ENCODE measurements at regions not wholly inside any gene's neighbourhood (a gene's known extent, or its start where the extent isn't known, plus 50 kb on each side); places are given as distances from the start of the nearest gene placed in this dataset.

- H3K79me2 ChIP-seq (ENCODE audit: insufficient read depth, low read length) = no peaks in the 10 kb centered on the region
- no peak overlapping the region for H3K27ac Mint-ChIP-seq
- H3K36me3 ChIP-seq (replicated peaks in 1 of 2; ENCODE audit: control insufficient read depth in 1 of 2, insufficient read depth in 2 of 2, low read length in 2 of 2) = no peaks in the 10 kb centered on the region
- H4K20me1 ChIP-seq (ENCODE audit: insufficient read depth, low read length) = no peaks in the 10 kb centered on the region
- no peak overlapping the region for H3K27ac ChIP-seq (ENCODE audit: low read depth in 1 of 2, low read length in 2 of 2)
- H3K4me1 Mint-ChIP-seq = no peaks in the 10 kb centered on the region
- H3K27me3 ChIP-seq (ENCODE audit: control insufficient read depth in 2 of 2, insufficient read depth in 2 of 2, low read length in 2 of 2) = no peaks in the 10 kb centered on the region
- no peak overlapping the region for H3K4me2 ChIP-seq (replicated peaks; ENCODE audit: extremely low read depth, low read length, poor library complexity, severe bottlenecking)
- no peak overlapping the region for H3K4me3 Mint-ChIP-seq
- no peak overlapping the region for H3K9ac ChIP-seq (ENCODE audit: insufficient read depth, low read length, poor library complexity, severe bottlenecking)
- TF ChIP-seq CTCF (IDR thresholded peaks at IDR 0.05) = no peak
- H2AFZ ChIP-seq (ENCODE audit: insufficient read depth, low read depth, low read length, poor library complexity, severe bottlenecking) = no peak overlapping the region
- no peaks in the 10 kb centered on the region for H3K4me1 ChIP-seq (ENCODE audit: control insufficient read depth in 1 of 2, insufficient read depth in 2 of 2, low read length in 2 of 2)
- intact Hi-C loops (cut with micrococcal nuclease) = no loop called here
- peaks cover 0 to 2% of the 10 kb centered on the region in 2 donors for H3K9me3 ChIP-seq (replicated peaks in 1 of 2; ENCODE audit: control insufficient read depth in 1 of 2, insufficient read depth in 1 of 2, low read length in 2 of 2)
- WGBS (ENCODE audit: insufficient coverage) = 96% methylated on average over 9 of the region's 12 CpGs
- no peak for DNase-seq
- H3K4me3 ChIP-seq (replicated peaks in 1 of 3; ENCODE audit: low read depth in 2 of 3, low read length in 3 of 3) = no peak overlapping the region
- H3K36me3 Mint-ChIP-seq = no peaks in the 10 kb centered on the region
- H3K9me3 Mint-ChIP-seq = peaks cover 0 to 9% (median 2%) of the 10 kb centered on the region in 7 donors
- peaks cover 0 to 3% (median 1%) of the 10 kb centered on the region in 3 donors for H3K27me3 Mint-ChIP-seq (ENCODE audit: low read depth in 3 of 3)
Observed at GRCh38 chr1:5379176-5379759, 613.0 kb downstream of the NPHP4 start.

- 92% methylated on average over 2 of the region's 6 CpGs for WGBS (ENCODE audit: insufficient coverage)
- H3K27ac ChIP-seq (ENCODE audit: low read depth in 1 of 2, low read length in 2 of 2) = no peak overlapping the region
- H3K9ac ChIP-seq (ENCODE audit: insufficient read depth, low read length, poor library complexity, severe bottlenecking) = no peak overlapping the region
- H3K27ac Mint-ChIP-seq = no peak overlapping the region
- no peaks in the 10 kb centered on the region for H3K4me1 ChIP-seq (ENCODE audit: control insufficient read depth in 1 of 2, insufficient read depth in 2 of 2, low read length in 2 of 2)
- H3K4me2 ChIP-seq (replicated peaks; ENCODE audit: extremely low read depth, low read length, poor library complexity, severe bottlenecking) = no peak overlapping the region
- H2AFZ ChIP-seq (ENCODE audit: insufficient read depth, low read depth, low read length, poor library complexity, severe bottlenecking) = no peak overlapping the region
- no peaks in the 10 kb centered on the region for H3K4me1 Mint-ChIP-seq
- no peaks in the 10 kb centered on the region for H3K36me3 Mint-ChIP-seq
- H3K27me3 Mint-ChIP-seq (ENCODE audit: low read depth in 3 of 3) = peaks cover 0 to 3% (median 0%) of the 10 kb centered on the region in 3 donors
- H3K4me3 ChIP-seq (replicated peaks in 1 of 3; ENCODE audit: low read depth in 2 of 3, low read length in 3 of 3) = no peak overlapping the region
- DNase-seq = no peak
- no peaks in the 10 kb centered on the region for H3K36me3 ChIP-seq (replicated peaks in 1 of 2; ENCODE audit: control insufficient read depth in 1 of 2, insufficient read depth in 2 of 2, low read length in 2 of 2)
- H3K9me3 Mint-ChIP-seq = peaks cover 7 to 28% (median 14%) of the 10 kb centered on the region in 7 donors
- no peak overlapping the region for H3K4me3 Mint-ChIP-seq
- intact Hi-C loops (cut with micrococcal nuclease) = no loop called here
- H4K20me1 ChIP-seq (ENCODE audit: insufficient read depth, low read length) = no peaks in the 10 kb centered on the region
- TF ChIP-seq CTCF (IDR thresholded peaks at IDR 0.05) = no peak
- peaks cover 20 to 24% of the 10 kb centered on the region in 2 donors for H3K9me3 ChIP-seq (replicated peaks in 1 of 2; ENCODE audit: control insufficient read depth in 1 of 2, insufficient read depth in 1 of 2, low read length in 2 of 2)
- no peaks in the 10 kb centered on the region for H3K27me3 ChIP-seq (ENCODE audit: control insufficient read depth in 2 of 2, insufficient read depth in 2 of 2, low read length in 2 of 2)
- H3K79me2 ChIP-seq (ENCODE audit: insufficient read depth, low read length) = no peaks in the 10 kb centered on the region
Observed at GRCh38 chr1:5376538-5377247, 615.5 kb downstream of the NPHP4 start.
